Thoracic aorta (tissue), 2 donors: ENCODE measurements at regions not wholly inside any gene's neighbourhood (a gene's known extent, or its start where the extent isn't known, plus 50 kb on each side); places are given as distances from the start of the nearest gene placed in this dataset.
"Not testable (repeated sequence)": the region's sequence is repeated elsewhere in the genome, so short reads cannot be mapped to it uniquely, and the experiment has no call there.

Source experiments
- ATAC-seq: fragments of 150-250 bp; one replicate; pipeline ENCODE4 v1.8.0; 2017; ENCODE audit warnings: low read depth; ENCODE audit not compliant: insufficient number of reproducible peaks, low FRiP score
- DNase-seq: peaks from one replicate; pipeline ENCODE4 v3.0.0-alpha.2; 2020; ENCODE audit warnings: low spot score
- H3K27ac ChIP-seq, 2 donors: fragments of 200-600 bp; sonication (generic); 1 replicate in 1 of 2; 2 replicates in 1 of 2; pipeline ENCODE4 v1.5.1; 2016; ENCODE audit warnings: mild to moderate bottlenecking in 2 of 2, moderate library complexity in 2 of 2
- H3K27me3 ChIP-seq: fragments of 200-600 bp; sonication (generic); replicated peaks from 2 replicates; pipeline ENCODE4 v1.6.0; 2016; ENCODE audit warnings: mild to moderate bottlenecking; ENCODE audit not compliant: insufficient read depth
- H3K36me3 ChIP-seq: fragments of 200-600 bp; sonication (generic); one replicate; pipeline ENCODE4 v1.5.1; 2016
- H3K4me1 ChIP-seq, 2 donors: fragments of 200-600 bp; sonication (generic); 1 replicate in 1 of 2; 2 replicates in 1 of 2; pipeline versions ENCODE4 v1.5.1 to v1.6.0; 2016; ENCODE audit warnings: low read depth in 2 of 2, mild to moderate bottlenecking in 1 of 2; ENCODE audit not compliant: control insufficient read depth in 1 of 2
- H3K4me3 ChIP-seq: fragments of 200-600 bp; sonication (generic); 2 replicates; pipeline ENCODE4 v1.5.1; 2016; ENCODE audit warnings: mild to moderate bottlenecking
- H3K9me3 ChIP-seq: fragments of 200-600 bp; sonication (generic); 2 replicates; pipeline ENCODE4 v1.5.1; 2016
- TF ChIP-seq, protein P1 (sequence below): fragments of 200-600 bp; sonication (generic); IDR thresholded peaks from one replicate; pipeline ENCODE4 v1.5.1; 2019; ENCODE audit warnings: antibody characterized with exemption

DNA sequence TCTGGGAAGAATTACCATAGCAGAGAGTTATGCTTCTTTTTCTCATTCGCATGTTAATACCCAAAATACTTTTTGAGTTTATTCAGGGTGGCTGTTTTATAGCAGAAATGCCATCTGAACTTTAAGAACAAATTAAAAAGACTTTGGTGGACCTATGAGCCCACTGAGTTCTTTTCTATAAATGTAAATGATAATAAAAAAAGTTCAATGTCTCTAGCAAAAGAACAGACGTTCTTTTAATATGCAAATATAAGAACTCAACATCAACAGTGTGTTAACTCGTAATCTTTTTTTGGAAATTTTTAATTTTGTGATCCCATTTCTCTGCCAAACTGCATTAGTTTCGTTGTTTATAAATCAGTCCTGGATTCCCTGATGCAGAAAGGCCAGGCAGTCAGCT is 1283.0 kb upstream of the NUDT12 start:
- TF ChIP-seq, protein P1, sequence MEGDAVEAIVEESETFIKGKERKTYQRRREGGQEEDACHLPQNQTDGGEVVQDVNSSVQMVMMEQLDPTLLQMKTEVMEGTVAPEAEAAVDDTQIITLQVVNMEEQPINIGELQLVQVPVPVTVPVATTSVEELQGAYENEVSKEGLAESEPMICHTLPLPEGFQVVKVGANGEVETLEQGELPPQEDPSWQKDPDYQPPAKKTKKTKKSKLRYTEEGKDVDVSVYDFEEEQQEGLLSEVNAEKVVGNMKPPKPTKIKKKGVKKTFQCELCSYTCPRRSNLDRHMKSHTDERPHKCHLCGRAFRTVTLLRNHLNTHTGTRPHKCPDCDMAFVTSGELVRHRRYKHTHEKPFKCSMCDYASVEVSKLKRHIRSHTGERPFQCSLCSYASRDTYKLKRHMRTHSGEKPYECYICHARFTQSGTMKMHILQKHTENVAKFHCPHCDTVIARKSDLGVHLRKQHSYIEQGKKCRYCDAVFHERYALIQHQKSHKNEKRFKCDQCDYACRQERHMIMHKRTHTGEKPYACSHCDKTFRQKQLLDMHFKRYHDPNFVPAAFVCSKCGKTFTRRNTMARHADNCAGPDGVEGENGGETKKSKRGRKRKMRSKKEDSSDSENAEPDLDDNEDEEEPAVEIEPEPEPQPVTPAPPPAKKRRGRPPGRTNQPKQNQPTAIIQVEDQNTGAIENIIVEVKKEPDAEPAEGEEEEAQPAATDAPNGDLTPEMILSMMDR: no peak
- Histone ChIP-seq H3K9me3 (no peaks in the 10 kb centered on the region), H3K4me3 (no peak overlapping the region), H3K4me1 (no peaks in the 10 kb centered on the region), H3K27ac (no peak overlapping the region), H3K27me3 (no peaks in the 10 kb centered on the region), H3K36me3 (no peaks in the 10 kb centered on the region)
- DNase-seq (no peak), ATAC-seq (no peak)

DNA sequence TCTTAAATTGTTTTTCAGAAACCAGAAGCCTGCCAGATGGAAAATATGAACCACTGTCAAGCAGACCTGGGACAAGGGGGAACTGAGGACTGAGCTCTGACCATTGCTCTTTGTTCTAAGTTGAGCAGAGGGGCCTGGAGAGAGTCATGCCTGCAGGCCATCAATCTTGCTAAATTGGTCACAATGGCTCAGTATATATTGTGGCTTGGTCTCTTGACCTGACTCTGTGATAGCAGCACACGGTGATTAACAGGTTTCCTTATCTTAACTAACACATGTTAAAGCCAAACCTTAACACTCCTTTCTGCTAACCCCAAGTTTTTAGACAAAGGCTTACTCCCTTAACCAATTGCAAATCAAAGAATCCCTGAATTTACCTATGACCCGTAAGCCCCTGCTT is 1281.2 kb upstream of the NUDT12 start:
- DNase-seq (no peak), ATAC-seq (no peak)
- no peaks in the 10 kb centered on the region for H3K27me3 ChIP-seq
- H3K27ac ChIP-seq: no peak overlapping the region
- H3K9me3 ChIP-seq: no peaks in the 10 kb centered on the region
- H3K4me3 ChIP-seq: no peak overlapping the region
- H3K36me3 ChIP-seq: no peaks in the 10 kb centered on the region
- TF ChIP-seq, protein P1: no peak
- H3K4me1 ChIP-seq: no peaks in the 10 kb centered on the region

DNA sequence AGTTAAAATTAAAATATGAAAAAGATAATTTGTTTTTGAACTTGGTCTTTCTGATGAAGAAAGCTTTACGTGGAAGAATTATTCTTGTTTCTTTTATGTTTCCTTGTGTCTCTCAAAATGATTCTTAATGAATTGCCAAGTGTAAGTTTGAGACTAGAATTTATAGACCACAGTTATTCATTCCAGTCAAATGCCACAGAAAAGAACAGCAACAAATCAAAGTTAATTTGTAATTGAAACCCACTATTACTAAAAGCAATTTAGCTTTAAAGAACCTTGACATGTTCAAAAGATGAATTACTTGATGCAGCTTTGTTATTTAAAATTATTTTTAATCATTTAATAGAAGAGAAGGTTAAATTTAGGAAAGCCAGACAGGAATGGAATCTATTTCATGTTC is 1277.7 kb upstream of the NUDT12 start:
- H3K9me3 ChIP-seq: no peaks in the 10 kb centered on the region
- DNase-seq (no peak), ATAC-seq (no peak)
- H3K4me1 ChIP-seq: no peaks in the 10 kb centered on the region
- no peaks in the 10 kb centered on the region for H3K27me3 ChIP-seq
- TF ChIP-seq, protein P1: no peak
- no peaks in the 10 kb centered on the region for H3K36me3 ChIP-seq
- no peak overlapping the region for H3K4me3 ChIP-seq
- no peak overlapping the region for H3K27ac ChIP-seq

DNA sequence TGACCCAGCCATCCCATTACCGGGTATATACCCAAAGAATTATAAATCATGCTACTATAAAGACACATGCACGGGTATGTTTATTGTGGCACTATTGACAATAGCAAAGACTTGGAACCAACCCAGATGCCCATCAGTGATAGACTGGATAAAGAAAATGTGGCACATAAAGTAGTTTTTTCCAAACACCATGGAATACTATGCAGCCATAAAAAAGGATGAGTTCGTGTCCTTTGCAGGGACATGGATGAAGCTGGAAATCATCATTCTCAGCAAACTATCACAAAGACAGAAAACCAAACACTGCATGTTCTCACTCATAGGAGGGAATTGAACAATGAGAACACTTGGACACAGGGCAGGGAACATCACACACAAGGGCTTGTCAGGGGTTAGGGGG is 1268.9 kb upstream of the NUDT12 start:
- H3K4me1 ChIP-seq: not testable (repeated sequence)

DNA sequence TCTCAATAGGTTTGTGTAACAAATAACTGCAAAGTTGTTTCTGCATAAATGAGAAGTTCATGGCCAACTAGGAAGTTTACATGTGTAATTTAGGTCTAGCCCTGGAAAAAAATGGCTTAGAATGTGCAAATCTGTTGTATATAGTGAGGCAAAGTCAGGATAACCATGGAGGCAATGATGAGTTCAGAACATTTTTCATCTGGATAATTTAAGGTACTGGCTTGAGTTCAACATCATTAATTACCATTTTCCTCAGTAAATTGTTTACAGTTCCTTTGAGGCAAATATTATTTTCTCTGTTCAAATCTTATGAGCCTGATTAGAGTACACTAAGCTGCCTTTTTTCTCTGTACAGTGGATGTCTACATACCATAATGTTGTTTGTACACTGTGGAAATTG is 1259.0 kb upstream of the NUDT12 start:
- Histone ChIP-seq H3K4me1 (no peaks in the 10 kb centered on the region), H3K27me3 (no peaks in the 10 kb centered on the region), H3K9me3 (no peaks in the 10 kb centered on the region), H3K4me3 (no peak overlapping the region), H3K27ac (no peak overlapping the region), H3K36me3 (no peaks in the 10 kb centered on the region)
- TF ChIP-seq, protein P1: no peak
- no peak for DNase-seq
- ATAC-seq: no peak

More for the DNA sequence above, 1268.9 kb upstream of the NUDT12 start:
- not testable (repeated sequence) for H3K27ac ChIP-seq, H3K36me3 ChIP-seq, ATAC-seq, DNase-seq, H3K27me3 ChIP-seq, H3K9me3 ChIP-seq, H3K4me3 ChIP-seq

DNA sequence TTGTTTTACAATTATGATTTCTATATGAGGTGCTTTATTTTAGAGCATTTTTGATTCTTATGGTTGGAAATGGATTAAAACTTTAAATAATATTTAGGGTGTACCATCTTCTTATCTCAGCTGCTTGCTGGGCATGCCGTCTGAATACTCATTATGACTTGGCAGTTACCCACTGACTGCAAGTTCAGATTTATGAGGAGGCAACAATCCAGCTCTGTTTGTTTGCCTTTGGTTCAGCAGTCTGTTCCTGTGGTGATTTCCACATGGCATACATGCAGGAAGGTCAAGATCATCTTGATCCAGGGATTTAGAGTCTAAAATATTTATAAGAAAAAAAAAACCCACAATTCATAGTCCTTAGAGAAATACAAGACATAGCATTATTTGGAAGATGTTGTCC is 1254.5 kb upstream of the NUDT12 start:
- Histone ChIP-seq H3K9me3 (no peaks in the 10 kb centered on the region), H3K27me3 (no peaks in the 10 kb centered on the region), H3K36me3 (no peaks in the 10 kb centered on the region), H3K4me3 (no peak overlapping the region), H3K27ac (no peak overlapping the region), H3K4me1 (no peaks in the 10 kb centered on the region)
- ATAC-seq (no peak), DNase-seq (no peak)
- TF ChIP-seq, protein P1: no peak
